AG08395 (cell line): ENCODE measurements at regions not wholly inside any gene's neighbourhood (a gene's known extent, or its start where the extent isn't known, plus 50 kb on each side); places are given as distances from the start of the nearest gene placed in this dataset.

Experiments
- DNase-seq: peaks from one replicate; pipeline ENCODE4 v3.0.0; 2012; ENCODE audit warnings: mixed read lengths, low spot score

DNA sequence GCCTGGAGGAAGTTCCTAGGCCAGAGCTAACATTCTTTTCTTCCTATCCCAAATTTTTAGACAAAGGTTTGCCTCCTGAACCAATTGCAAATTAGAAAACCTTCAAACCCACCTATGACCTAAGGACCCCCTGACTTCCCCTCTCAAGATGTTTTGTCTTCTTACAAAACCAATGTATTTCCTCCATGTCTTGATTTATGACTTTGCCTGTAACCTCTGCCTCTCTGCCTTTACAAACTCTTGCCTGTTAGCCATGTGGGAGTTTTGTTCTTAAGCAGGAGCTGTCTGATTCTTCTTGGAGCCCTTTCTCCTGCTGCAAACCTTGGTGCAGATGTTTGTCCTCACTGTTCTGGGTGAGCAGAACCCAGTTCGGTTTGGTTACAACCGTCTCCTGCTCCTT lies 222.3 kb upstream of the BOD1L1 start:
- DNase-seq = no peak

DNA sequence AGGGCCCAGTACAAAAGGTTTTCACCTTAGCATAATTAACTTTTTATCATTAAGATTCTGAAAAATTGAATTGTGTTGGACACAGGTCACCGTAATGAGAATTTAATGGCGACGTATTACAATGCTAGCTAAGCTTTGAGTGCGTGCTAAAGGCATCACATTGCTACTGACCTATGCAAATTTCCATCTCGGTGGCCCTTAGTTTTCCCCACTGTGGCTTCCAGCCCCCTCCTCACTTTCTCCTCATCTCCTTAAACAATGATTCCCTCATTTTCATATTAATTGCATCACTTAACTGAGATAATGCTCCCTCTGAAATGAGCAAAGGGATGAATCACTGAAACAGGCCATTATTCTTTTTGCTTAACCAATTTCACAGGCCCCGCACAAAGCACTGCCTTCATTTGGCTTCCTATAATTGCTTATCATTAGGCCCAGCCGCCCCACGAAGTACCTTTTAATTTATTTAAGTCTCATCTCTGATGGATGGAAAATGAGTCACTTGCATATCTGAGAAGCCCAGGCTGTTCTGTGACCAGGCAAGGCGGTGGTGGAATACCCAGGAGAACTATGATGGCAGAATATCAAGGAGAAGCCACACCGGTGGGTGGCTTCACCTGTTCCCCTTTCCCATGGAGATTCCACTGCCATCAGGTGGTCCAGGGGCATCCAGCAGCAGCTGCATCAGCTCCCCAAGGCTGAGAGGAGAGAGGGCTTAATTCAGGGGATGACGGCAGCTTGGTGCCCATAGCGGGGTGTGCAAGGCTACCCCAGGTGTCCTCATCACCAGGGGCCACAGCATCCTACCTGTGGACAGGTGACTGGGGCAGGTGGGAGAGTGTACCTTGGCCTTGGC lies 223.8 kb upstream of the BOD1L1 start:
- DNase-seq = no peak

DNA sequence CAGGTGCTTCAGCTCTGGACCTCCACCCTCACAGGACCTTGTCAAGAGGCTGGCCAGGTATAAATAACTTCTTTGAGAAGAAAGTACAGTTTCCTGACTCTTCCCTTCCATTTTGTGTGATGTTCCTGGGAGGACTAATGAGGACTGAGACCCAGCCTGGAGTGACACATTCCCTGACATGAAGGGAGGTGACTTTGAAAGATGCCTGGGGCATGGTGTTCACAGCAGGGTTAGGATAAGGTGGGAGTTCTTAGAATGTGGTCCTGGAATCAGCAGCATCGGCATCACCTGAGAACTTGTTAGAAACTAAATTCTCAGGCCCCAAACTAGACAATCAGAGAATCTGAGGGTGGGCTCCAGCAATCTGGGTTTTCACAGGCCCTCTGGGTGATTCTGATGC lies 224.9 kb upstream of the BOD1L1 start:
- DNase-seq = no peak

DNA sequence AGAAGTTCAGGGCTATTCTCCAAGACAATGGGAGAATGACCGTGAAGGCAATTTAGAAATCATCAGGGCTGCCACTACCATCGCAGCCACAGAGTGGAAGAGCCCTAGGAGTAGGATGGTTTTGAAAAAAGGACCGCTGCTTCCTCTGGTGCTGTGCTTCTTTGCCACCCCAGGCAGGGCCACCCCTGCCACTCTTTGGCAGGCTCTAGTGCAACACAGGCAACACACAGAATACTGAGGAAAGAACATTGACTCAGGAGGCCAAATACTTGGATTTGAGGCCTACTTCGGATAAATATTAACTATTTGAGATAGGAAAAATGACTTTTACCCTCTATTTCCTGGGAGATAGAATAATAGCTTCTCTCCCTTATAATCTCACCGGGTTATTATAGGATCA lies 228.9 kb upstream of the BOD1L1 start:
- no peak for DNase-seq

DNA sequence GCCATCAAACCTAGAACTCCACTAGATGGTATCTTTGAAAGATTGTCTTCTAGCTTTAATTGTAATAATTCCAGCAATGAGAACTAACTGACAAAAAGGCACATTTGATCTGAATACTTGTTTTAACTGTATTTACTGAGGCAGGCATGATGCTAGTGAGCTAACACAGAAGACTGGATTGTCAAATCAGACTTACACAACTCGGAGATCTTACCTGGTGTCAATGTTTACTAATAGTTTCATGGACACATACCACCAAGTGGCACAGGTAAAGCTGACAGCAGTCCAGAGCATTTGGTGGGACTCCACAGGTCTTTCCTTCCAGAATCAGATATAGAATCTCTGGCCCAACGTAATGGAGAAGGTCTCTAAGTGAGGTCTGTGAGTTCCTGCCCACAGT lies 229.9 kb upstream of the BOD1L1 start:
- DNase-seq = no peak

DNA sequence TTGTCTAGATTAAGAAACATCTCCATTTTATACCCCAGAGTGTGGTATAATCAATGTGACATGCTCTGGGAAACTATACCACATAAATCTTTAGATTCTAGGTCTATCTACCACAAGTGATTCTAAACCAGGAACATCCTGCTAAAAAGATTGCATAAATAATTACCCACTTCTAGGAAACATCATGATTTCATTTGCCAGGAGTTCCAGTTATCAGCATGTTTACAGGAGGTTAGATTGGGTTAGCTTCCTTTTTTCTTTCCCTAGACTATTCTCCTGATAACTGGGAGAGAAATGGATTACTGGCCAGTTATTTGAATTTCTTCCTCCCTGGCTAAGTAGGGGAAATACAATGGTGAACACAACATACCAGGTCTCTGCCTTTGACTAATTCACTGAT lies 230.3 kb upstream of the BOD1L1 start:
- DNase-seq = no peak

DNA sequence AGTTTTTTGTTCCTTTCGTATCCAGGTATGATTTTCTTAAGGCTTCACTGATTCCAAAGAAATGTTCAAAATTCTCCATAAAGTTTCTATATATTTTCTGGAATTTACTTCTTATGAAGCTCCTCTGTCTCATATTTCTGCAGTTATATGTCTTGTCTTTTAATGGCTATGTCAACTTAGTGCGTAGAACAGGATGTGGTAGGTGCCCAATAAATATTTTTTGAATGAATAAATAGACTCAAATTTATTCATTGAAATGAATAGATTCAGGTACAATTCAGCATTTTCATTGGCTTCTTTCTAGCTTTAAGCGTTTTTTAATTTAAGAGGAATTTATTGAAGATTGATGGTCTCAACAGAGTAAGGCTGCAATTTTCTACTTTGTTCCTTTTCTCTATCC lies 231.9 kb upstream of the BOD1L1 start:
- DNase-seq = no peak

DNA sequence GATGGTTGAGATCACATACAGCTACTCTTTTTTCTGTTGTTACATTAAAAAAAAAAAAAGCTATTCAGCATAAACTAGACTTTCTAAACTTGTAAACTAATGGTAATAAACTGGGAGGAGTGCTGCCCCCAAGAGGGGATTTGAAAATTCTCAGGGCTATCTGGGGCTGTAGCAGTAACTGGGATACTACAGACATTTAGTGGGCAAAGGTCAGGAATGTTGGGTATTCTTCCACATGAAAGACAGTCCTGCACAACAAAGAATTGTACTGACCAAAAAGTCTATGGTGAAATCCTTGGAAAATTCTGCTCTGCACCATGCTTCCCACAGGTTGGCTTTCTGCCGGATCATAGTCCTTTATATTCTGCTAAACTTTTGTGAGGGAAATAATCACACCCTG lies 232.6 kb upstream of the BOD1L1 start:
- no peak for DNase-seq

DNA sequence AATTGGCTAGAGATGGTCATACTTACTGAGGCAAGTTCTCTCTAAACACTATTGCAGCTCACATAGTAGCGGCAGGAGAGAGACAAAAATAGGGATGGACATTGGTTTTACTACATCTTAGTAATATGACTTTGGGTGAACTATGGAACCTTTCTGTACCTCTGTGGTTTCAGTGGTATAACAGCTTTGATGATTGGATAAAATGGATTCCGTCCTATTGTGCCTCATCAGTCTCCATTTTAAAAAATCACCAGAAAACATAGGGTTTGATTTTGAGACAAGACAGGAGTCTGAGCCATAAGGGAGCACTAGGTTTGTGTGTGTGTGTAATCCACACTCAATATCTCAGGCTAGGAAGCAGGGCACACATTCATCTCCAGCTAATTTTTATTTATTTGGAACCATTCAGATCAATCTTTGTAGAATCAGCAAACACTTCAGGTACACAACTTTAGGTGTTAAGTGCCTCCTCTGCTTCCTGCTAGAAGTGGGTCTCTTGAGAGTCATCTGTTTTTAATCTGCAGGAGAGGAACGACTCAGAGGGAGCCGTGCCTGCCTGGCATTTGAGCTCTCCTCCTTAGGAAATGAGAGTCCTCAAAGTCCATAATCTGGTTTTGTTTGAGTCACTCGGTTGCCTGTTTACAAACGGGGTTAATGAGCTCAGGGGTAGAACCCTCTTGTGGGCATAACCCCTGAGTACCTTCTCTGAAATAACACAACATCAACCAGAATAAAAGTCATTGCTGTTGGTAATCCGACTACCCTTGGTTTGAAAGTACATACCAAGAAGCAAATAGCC lies 238.5 kb upstream of the BOD1L1 start:
- DNase-seq = peak; percentile 37

DNA sequence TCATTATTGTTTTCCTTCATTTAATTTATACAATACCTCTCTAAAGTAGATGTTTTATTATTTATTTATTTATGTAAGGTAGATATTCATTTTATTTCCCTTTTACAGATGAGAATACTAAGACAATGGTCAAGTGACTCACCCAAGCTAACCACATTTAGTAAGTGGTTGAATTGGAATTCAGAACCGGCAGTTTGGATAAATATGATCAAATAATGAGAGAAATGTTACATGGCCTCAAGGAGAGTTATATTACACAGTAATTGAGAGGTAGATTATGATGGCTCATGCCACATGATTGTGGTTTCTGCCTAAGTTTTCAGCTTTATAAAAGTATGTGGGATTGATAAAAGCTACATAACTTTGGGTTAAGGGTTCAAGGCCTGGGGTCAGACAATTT lies 239.4 kb upstream of the BOD1L1 start:
- no peak for DNase-seq

DNA sequence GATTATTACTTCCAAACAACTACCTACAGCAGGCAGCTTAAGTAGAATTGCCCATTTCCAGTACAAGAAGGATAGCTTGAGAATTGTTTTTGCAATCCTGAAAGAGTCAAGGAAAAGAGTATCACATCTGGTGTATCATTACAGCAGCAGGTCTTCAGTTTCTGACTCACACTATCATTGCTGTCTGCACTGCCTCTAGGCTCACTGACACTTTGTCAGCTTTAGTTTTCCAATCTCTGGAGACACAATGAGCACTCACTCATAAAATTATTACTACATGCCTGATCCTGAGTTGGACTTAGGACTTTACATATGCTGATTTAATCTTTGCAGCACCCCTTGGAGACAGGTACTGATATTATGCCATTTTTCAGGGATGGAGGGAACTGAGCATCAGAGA lies 244.6 kb upstream of the BOD1L1 start:
- no peak for DNase-seq

DNA sequence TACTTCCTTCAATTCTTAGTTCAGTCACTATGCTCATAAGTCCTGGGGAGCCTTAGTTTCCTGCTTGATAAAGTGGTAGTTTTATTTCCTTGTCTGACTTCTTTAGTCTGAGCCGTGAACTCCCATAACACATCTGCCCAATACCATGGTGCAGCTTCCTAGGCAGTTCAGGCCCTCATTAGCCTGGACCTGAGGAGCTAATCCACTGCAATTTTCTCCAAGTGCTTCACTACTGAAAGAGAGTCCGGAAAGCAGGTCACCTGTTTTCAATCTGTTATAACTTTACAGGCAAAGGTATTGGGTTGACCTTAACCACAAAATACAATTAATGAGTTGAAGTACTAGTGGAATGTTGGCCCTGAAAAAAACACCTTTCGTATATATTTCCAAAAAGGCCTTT lies 245.4 kb upstream of the BOD1L1 start:
- no peak for DNase-seq

DNA sequence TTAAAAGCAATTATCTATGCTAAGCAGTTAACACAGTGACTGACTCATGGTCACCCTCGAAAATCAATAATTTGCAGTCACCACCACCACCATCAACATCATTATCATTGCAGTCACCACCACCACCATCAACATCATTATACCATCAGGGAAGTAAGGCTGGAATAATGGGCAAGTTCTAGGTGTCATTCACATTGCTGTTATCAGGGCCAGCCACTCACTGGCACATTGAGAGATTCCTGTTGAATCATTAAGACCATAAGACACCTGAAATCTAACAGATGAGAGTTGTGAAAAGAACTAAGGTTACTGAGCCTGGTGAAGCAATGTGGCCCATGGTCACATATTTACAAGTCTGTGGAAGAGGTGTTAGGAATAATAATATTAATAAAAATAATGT lies 247.7 kb upstream of the BOD1L1 start:
- no peak for DNase-seq

DNA sequence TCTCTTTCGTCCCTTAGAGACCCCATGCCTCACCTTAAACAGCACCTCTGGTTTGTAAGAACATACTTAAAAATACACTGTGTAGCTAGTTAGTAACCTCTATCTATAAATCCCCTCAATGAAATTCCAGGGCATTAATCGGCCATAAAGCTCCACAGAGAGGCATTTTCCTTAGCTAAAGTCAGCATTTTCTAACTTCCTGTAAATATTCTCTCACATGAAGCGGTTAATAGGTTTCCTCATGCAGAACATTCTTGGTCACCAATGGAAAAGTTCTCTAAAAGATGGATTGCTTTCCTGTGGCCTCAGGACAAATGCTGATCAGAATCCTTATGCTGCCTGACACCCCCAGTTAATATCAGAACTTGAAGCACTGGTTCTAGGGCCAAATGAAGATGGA lies 248.6 kb upstream of the BOD1L1 start:
- no peak for DNase-seq

DNA sequence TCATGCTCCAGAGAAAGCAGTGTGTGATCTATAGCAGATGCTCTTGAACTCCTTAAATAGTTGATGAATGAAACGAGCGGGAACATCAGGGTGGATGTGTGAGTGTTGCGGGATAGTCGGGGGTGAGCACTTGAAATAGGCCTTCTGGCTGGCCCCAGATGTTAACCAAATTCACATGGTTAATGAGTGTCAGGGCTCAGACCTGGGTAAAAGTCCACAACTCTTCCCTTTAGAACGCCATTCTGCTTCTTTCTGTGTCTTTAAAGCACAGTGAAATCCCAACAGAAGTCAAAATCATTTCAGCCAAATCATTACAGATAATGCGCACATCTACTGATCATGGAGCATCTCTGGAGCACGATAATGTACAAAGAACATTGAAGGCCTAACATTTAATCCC lies 249.4 kb upstream of the BOD1L1 start:
- no peak for DNase-seq

DNA sequence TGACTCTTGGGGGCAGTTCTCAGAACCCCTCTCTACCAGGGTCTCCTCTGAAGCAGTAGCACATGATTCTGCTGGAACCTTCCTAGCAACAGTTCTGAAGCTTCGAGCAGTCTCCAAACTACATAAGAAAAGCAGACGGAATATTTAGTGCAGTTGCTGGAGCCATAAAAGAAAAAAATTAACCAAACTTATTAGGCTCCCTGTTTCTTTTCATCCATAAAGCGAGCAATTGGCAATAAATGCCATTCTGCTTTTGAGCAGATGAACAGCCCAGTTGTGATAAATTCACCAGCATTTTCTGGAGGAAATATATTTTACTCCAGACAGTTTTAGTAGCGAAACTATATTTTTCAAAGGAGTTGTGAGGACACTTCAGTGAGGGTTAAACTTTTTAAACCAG lies 250.1 kb upstream of the BOD1L1 start:
- DNase-seq = no peak

DNA sequence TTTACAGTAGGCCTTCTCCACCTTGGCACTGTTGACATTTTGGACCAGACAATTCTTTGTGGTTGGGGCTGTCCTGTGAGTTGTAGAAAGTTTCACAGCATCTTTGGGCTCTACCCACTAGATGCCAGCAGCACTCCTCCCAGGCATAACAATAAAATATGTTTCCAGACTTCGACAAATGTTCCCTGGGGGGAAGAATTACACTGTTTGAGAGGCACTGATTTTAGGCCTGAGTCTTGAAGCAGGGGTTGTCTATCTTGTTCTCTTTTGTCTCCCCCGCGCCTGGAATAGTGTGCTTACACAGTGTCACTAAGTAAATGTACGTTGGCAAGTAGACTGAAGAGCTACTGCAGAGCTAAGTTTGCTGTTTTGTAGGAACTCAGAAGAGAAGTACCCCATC lies 254.4 kb upstream of the BOD1L1 start:
- DNase-seq = no peak

DNA sequence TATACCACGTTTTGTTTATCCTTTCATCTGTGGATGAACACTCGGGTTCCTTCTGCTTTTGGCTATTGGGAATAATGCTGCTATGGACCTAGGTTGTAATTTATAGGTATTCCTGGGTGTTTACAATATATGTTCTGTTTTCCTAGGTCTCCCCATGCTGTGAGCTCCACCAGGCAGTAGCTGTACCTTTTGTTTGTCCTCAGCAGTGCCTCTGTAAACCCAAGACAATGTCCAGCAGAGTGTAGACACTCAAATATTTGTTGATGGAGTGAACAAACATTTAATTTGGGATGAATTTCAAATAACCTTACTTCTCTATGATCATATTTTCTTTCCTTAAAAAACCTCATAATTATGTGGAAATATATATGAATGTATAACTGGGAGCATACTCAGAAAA lies 259.5 kb upstream of the BOD1L1 start:
- DNase-seq = no peak

DNA sequence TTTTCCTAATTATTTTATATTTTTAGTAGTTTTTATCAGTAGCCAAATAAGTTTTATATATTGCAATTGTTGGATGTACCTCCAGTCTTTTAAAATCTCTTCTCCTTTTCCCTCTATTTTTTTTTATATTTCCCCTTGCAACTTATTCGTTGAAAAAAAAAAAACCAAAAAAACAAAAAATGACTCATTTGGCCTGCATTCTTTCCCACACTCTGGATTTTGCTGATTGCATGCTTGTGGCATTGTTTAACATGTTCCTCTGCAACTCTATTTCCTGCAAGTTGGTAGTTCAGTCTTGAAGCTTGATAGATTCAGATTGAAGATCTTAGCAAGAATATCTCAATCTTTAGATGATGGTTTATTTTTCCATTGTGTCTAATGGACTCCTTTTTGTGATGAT lies 260.6 kb upstream of the BOD1L1 start:
- DNase-seq = peak; percentile 72

DNA sequence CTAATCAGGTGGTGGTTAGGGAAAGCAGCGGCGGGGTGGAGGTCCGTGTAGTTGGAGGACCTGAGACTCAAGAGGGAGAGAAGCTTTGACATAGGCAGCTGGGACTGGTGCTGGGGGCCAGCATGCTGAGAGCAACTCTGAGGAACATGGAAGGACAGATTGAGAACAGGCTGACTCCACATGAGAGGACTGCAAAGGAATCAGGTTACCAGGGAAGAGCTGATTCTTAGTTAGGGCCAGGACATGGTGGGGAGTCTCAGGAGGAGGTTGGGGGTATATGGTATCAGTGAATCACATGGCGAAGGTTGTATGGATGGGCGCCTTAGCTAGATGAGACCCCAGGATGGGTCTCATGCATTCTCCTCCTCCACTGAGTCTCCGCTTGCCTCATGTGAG lies 264.0 kb upstream of the BOD1L1 start:
- peak; percentile 10 for DNase-seq

DNA sequence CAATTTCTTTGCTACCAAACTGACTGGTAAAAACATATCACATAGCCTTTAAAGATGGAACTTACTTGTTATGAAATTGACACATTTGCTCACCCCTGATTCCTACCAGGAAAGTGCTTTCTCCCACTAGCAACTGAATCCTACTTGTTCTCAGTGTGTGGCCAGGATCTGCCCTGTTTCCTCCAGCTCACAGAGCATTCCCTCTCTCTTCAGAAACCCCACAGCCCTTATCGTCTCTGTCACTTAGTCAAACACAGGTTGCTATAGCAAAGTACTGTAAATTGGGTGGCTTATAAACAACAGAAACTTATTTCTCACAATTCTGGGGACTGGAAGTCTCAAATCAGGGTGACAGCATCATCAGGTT lies 265.2 kb upstream of the BOD1L1 start:
- DNase-seq = peak; percentile 34

DNA sequence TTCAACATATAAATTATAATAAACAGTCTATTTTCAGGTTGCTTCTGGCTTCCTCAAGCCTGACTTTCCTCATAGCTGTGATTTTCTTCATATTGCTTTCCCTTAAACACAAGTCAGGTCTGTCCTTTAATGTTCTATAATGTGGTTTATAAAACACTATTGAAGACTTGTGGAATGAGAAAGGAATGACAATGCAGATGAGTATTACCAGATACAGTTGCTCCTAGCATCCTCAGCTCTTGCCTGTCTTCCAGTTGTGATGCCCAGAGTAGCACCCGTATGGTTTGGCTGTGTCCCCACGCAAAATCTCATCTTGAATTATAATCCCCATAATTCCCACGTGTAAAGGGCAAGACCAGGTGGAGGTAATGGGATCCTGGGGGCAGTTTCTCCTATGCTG lies 265.7 kb upstream of the BOD1L1 start:
- DNase-seq = peak; percentile 10

DNA sequence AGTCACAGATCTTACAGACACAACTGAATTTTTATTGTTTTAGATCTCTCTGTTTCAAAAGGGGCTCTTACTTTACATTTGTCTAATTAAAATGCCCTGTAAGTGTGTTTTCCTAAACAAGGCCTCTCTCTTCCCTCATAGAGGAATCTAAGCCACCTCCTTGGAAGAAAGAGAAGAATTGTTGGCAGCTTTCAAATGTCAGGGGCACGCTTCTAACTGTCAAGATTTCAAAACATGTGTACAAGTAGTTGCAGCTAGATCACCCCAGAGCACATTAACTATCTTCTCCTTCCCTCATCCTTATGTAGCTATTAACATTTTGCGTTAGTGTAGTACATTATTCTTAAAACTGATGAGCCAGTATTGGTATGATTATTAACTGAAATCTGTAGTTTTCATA lies 266.5 kb upstream of the BOD1L1 start:
- DNase-seq = no peak

DNA sequence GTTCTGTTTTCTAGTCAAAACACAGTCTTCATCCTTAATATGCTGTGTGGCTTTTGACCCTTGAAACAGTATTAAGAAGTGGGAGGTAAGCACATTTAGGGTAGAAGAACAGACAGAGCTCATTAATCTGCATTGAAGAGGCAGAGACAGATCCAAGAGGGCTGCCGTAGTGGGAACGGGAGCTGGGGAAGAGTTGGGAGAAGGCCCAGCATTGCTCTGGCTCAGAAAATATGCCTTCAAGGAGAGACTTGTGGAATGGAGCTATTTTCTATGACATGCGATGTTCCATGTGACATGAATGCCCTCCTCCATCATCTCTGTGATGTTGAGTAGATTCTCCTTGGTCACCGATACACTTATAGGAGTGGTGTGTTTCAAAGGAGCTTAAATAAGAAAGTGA lies 273.3 kb upstream of the BOD1L1 start:
- no peak for DNase-seq
